DMS153 treated with DMSO at 0.1 percent for 48 hours (cell line): ENCODE measurements at regions not wholly inside any gene's neighbourhood (a gene's known extent, or its start where the extent isn't known, plus 50 kb on each side); places are given as distances from the start of the nearest gene placed in this dataset.
A peak's percentile ranks its signal among the peaks of the same experiment; 100 is the strongest.

Source experiments
- DNase-seq: peaks from one replicate; lab custom pipeline; 2025; ENCODE audit not compliant: unreplicated experiment; lab: John Stamatoyannopoulos, UW

GRCh38 chr6:24987446-24988115 lies 51.8 kb upstream of the RIPOR2 start:
- no peak for DNase-seq

DNA sequence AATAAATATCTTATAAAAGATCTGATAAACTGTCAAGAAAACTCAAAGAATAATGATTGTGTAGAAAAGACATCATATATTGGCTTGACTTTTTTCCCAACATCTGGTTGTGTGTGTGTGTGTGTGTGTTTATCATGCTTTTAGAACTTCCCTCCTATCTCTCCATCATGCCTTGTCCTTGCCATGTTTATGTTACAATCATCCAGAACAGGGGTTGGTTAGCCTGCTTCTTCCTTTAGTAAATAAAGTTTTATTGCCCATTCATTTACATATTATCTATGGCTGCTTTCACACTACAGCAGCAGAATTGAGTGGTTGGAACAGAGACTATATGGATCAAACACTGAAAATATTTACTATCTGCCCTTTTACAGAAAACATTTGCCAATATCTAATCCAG lies 52.8 kb upstream of the RIPOR2 start:
- no peak for DNase-seq

DNA sequence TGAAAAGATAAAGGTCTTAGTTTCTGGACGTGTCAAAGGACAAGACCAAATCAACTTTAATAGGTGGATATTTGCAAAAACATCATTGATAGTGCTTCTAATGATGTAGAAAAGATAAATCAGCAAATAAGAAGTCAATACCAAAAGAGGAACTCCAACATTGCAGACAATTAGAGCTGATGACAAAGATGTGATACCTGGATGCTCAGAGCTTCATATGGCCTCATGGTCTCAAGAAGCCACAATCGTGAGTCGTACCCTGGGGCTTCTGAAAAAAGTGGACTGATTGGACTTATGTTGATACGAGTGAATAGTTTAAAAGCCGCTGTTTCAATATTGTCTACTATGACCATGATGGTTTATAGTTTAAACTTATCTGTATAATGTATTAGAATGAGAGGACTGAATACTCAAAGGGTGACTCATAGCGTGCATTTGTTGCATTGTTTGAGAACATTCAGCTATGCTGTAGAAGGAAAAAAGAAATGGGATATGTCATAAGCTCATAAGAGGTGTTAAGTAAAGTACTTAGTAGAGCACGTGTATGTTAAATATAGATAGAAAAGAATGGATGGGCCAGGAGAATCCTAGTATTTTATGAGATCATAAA lies 54.6 kb upstream of the RIPOR2 start:
- DNase-seq, result no peak

DNA sequence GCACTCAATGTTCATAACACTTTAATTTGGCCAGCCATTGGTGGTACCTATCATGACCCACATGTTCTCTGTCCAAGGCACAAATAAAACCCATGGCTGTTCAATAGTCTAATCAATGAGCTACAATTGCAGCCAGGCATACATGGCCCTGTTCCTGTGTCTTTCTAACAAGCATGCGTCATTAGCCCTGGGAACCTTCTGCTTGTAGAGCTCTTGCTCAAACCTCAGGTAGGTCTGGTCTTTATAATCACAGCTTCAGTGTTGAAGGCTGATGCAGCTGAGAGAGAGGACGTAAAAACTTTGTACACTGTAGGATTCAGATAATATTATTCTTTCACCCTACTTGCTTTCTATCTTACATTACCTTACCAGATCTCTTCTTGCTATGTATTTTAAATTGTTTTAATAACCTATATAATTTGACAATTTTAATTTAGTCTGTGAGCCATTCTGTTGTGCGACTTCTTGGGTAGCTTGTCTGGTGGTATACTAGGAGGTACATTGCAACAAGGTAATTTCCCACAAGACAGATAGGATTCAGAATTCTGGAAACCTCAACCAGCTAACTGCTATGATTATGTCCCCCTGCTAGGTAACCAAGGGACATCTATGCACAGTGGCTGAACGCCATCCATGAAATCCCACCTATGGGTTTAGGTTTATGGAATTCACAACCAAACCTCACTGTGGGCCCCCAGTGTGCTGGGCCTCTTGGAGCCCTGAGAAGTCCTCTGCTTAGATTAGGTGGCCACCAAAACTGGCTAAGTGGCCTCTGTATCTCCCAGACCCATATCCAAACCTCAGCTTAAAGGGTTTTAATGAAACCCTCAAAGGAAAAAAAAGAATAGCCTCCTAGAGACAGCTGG lies 55.4 kb upstream of the RIPOR2 start:
- DNase-seq, result no peak

- DNase-seq, result peak; percentile 46
Measured at GRCh38 chr6:24991810-24992467, 56.2 kb upstream of the RIPOR2 start.

- DNase-seq, result no peak
Measured at GRCh38 chr6:24994812-24995211, 59.1 kb upstream of the RIPOR2 start.

- no peak for DNase-seq
Measured at GRCh38 chr6:24995270-24995669, 59.5 kb upstream of the RIPOR2 start.

- DNase-seq, result no peak
Measured at GRCh38 chr6:24996269-24996836, 60.6 kb upstream of the RIPOR2 start.

DNA sequence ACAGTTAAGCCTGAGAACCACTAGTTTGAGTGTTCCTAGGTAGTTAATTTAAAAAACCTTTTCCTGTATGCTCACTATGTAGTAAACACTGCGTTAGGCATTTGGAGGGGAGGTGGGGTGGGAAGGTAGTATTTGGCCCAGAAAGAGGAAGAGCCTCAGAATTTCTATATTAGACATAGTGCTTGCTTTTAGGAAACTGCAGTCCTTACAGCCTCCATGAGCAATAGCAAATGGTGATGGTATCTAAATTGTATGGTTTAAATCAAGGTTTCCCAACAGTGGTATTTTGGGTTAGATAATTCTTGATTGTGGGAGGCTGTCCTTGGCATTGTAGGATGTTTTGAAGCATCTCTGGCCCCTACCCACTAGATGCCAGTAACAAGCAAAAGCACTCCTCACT lies 61.5 kb upstream of the RIPOR2 start:
- DNase-seq, result no peak

GRCh38 chr6:24997905-24998304 lies 62.1 kb upstream of the RIPOR2 start:
- DNase-seq, result no peak

GRCh38 chr6:25002326-25003091 lies 66.7 kb upstream of the RIPOR2 start:
- DNase-seq, result no peak

DNA sequence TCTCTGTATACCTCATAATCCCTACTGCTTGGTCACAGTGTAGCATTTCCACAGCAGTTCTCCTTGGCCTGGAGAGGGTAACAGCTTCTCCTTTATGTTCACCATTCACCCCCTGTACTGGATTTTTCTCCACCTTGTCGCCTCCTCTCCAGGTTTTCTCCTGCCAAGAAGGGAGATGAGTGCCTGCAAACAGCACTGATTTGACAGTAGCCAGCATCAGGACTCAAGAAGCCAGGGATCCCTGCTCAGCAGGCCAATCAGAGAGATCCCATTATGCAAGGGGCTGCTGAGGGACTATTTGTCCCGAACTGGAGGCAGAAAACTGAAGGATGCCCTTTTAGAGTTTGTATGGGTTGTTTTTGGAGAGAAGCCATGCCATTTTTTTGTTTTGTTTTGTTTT lies 68.6 kb upstream of the RIPOR2 start:
- no peak for DNase-seq

GRCh38 chr6:25005010-25005409 lies 69.2 kb upstream of the RIPOR2 start:
- DNase-seq, result no peak

DNA sequence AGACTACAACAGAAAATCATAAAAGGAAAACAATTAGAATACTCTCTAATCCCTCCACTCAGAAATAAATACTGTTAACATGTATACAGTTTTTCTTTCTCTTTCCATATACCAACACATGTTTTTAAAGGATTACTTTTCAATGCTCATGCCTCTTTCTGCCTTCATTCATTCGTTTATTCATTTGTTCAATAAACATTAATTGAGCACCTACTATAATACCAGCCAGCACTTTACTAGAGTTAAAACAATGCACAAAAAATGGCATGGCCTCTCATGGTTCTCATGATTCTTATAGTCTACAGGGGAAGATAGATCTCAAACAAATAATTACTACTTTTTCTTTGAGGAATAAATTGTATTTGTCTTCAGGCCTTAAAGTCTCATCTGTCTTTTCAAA lies 70.3 kb upstream of the RIPOR2 start:
- no peak for DNase-seq

DNA sequence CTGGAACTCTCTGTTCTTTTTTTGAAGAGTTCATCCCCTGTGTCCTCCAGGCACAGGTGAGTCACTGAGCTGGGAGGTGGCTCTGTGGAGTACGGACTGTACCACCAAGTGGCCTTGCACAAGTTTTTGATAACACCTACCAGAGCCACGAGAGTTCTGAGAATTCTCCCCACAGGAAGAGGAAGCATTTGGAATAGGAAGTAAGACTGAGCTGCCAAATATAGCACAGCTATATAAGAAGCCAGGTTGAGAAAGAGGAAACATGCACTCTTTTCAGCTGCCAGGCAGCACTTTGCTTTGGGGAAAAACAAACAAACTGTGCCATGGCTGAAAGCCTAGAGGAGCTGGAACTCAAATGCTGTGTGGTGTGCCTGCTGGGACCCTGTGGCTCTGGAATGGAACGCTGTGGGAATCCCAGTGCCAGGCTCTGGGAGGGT lies 70.8 kb upstream of the RIPOR2 start:
- DNase-seq, result peak; percentile 68

GRCh38 chr6:25007269-25007699 lies 71.5 kb upstream of the RIPOR2 start:
- no peak for DNase-seq

DNA sequence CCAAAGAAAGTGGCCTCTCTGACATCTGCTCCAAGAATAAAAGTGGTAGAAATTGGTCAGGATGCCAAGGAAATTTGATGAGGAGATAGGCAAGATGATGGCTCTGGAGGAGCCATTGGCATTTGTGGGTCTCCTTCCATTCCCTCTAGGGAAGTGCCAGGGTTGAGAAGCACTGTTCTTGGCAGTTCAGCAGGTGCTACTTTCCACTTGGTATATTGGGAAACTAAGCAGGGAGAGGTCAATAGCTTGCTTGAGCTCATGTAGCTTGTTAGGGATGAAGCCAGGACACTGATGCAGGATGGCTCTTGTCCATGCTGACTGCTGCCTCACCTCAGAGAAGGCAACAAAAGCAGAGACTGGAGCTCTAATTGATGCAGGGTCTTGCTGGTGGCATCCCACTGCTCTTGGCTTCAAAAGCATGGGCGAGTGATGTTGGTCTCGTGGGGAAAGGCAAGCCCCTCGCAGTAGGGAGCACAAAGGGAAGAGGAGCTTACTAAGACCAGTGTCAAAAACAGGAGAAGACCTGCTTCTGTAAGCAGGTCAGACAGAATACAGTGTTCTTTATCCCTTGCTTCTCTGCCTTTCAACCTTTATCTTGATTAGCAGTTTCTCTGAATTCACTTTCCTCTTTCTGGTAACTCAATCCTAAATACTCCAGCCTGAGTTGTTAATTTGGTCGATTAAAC lies 73.1 kb upstream of the RIPOR2 start:
- DNase-seq, result no peak

DNA sequence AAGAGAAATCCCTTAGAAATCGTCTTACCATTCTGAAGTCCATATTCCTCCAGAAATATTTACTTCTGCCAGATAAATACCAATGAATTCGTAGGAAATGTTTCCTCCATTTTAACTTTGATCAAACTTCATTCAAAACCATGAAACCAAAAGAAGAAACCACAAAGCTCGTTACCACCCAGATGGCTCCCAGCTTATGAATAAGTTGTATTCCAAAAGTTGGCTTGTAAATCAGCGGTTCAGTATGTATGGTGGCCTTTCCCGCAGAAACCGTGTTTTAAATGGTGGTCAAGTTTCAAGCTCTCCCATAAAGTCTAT lies 73.6 kb upstream of the RIPOR2 start:
- no peak for DNase-seq

GRCh38 chr6:25010176-25010575 lies 74.4 kb upstream of the RIPOR2 start:
- no peak for DNase-seq
